HCT116 (cell line): ENCODE measurements at regions not wholly inside any gene's neighbourhood (a gene's known extent, or its start where the extent isn't known, plus 50 kb on each side); places are given as distances from the start of the nearest gene placed in this dataset.

Experiments
- ATAC-seq: fragments of 200-7000 bp; cut with Tn5 transposase; 2 replicates; pipeline ENCODE4 v1.9.1; 2020; ENCODE audit warnings: mild to moderate bottlenecking, moderate library complexity
- BruUV-seq: library from RNA; stranded (reverse); fragments of 400-500 nt; replicated peaks from 2 replicates; lab custom pipeline; 2021; lab: Mats Ljungman, UMichigan
- CTCF ChIA-PET: fragments of 300-600 bp; sonication (Branson Sonifier 250); formaldehyde crosslinking; loops from one replicate; lab custom pipeline; 2021; ENCODE audit warnings: antibody characterized with exemption; lab: Charles Lee
- POLR2A ChIA-PET: fragments of 300-600, 350-600 bp; sonication (Branson Sonifier 250); formaldehyde crosslinking; loops from one replicate; lab custom pipeline; 2021; ENCODE audit warnings: antibody characterized with exemption; lab: Charles Lee
- RAD21 ChIA-PET, 2 experiments: fragments of 300-600 bp; sonication (Branson Sonifier 250); formaldehyde crosslinking; loops; one replicate each; lab custom pipeline; 2023; ENCODE audit warnings: low total read pairs in 2 of 2; ENCODE audit not compliant: uncharacterized antibody in 2 of 2, unreplicated experiment in 2 of 2, low non-redundant PET in 1 of 2; lab: Charles Lee
- DNase-seq: peaks from one replicate; pipeline ENCODE4 v3.0.0-alpha.2; 2010; ENCODE audit warnings: low read depth, low spot score
- H2AFZ ChIP-seq: fragments of 200-600 bp; shearing (Covaris generic), sonication (generic); 2 replicates; pipeline ENCODE4 v1.6.1; 2017; ENCODE audit warnings: low read depth, mixed run types, mixed read lengths, antibody characterized with exemption, low read length; ENCODE audit not compliant: poor library complexity, severe bottlenecking
- H3K27ac ChIP-seq: 2 replicates; pipeline ENCODE4 v1.5.1; 2012; ENCODE audit warnings: low read depth, low read length
- H3K27me3 ChIP-seq: fragments of 200-600 bp; sonication (generic); 2 replicates; pipeline ENCODE4 v1.6.1; 2016; ENCODE audit warnings: mixed run types, low read length, mixed read lengths; ENCODE audit not compliant: insufficient read depth
- H3K36me3 ChIP-seq, 2 experiments: fragments of 200-500 bp in 1 of 2; fragments of 200-600 bp in 1 of 2; sonication (Bioruptor generic) in 1 of 2; sonication (generic) in 1 of 2; 2 replicates each; pipeline versions ENCODE4 v1.5.1 to v1.6.1; 2014 to 2016; ENCODE audit warnings: low read length in 2 of 2, inconsistent platforms in 1 of 2, mixed read lengths in 1 of 2, mixed run types in 1 of 2; ENCODE audit not compliant: insufficient read depth in 2 of 2, control insufficient read depth in 1 of 2
- H3K4me1 ChIP-seq, 2 experiments: fragments of 200-600 bp in 1 of 2; sonication (generic) in 1 of 2; 2 replicates each; pipeline versions ENCODE4 v1.5.1 to v1.6.1; 2012 to 2017; ENCODE audit warnings: low read length in 2 of 2, inconsistent platforms in 1 of 2, mild to moderate bottlenecking in 1 of 2, mixed read lengths in 1 of 2, mixed run types in 1 of 2, moderate library complexity in 1 of 2; ENCODE audit not compliant: insufficient read depth in 2 of 2, control insufficient read depth in 1 of 2
- H3K4me2 ChIP-seq: fragments of 200-600 bp; sonication (generic); 2 replicates; pipeline ENCODE4 v1.6.1; 2017; ENCODE audit warnings: mixed run types, low read length, mixed read lengths
- H3K4me3 ChIP-seq, 2 experiments: fragments of 200-600 bp in 1 of 2; sonication (generic) in 1 of 2; replicated peaks in 1 of 2; 2 replicates each; pipeline ENCODE4 v1.5.1; 2011 to 2016; ENCODE audit warnings: low read length in 2 of 2, control low read depth in 1 of 2, low read depth in 1 of 2, mild to moderate bottlenecking in 1 of 2, mixed read lengths in 1 of 2, mixed run types in 1 of 2
- H3K79me2 ChIP-seq: fragments of 200-600 bp; sonication (generic); 2 replicates; pipeline ENCODE4 v1.6.1; 2017; ENCODE audit warnings: mild to moderate bottlenecking, mixed run types, low read length, moderate library complexity, mixed read lengths; ENCODE audit not compliant: insufficient read depth
- H3K9ac ChIP-seq: fragments of 200-600 bp; sonication (generic); 2 replicates; pipeline ENCODE4 v1.6.1; 2016; ENCODE audit warnings: low read length, mixed read lengths
- H3K9me2 ChIP-seq: fragments of 200-600 bp; sonication (generic), shearing (Covaris generic); 2 replicates; pipeline ENCODE4 v1.6.1; 2017; ENCODE audit warnings: mixed run types, mild to moderate bottlenecking, moderate library complexity; ENCODE audit not compliant: insufficient read depth
- H3K9me3 ChIP-seq, 2 experiments: fragments of 200-500 bp in 1 of 2; fragments of 200-600 bp in 1 of 2; sonication (Bioruptor generic) in 1 of 2; sonication (generic) in 1 of 2; 2 replicates each; pipeline ENCODE4 v1.6.1; 2014 to 2017; ENCODE audit warnings: low read length in 2 of 2, mixed read lengths in 2 of 2, inconsistent platforms in 1 of 2, low read depth in 1 of 2, mild to moderate bottlenecking in 1 of 2, mixed run types in 1 of 2, moderate library complexity in 1 of 2; ENCODE audit not compliant: control insufficient read depth in 1 of 2, insufficient read depth in 1 of 2
- H4K20me1 ChIP-seq: fragments of 200-600 bp; sonication (generic), shearing (Covaris generic); 2 replicates; pipeline ENCODE4 v1.6.1; 2017; ENCODE audit warnings: mixed run types, mild to moderate bottlenecking, moderate library complexity; ENCODE audit not compliant: insufficient read depth
- CBX3 ChIP-seq: IDR thresholded peaks from 2 replicates; pipeline ENCODE4 v1.6.1; 2012; ENCODE audit warnings: low read depth
- CEBPB ChIP-seq: IDR thresholded peaks from 2 replicates; pipeline ENCODE4 v1.6.1; 2012; ENCODE audit warnings: low read depth
- EGR1 ChIP-seq: IDR thresholded peaks from 2 replicates; pipeline ENCODE4 v1.6.1; 2012; ENCODE audit warnings: low read depth
- ELF1 ChIP-seq: IDR thresholded peaks from 2 replicates; pipeline ENCODE4 v1.6.1; 2012; ENCODE audit warnings: low read depth, borderline replicate concordance
- EZH2 ChIP-seq: fragments of 200-600 bp; sonication (generic); IDR thresholded peaks from 2 replicates; pipeline ENCODE4 v1.6.1; 2017; ENCODE audit warnings: antibody characterized with exemption, mixed run types
- FOSL1 ChIP-seq: IDR thresholded peaks from 2 replicates; pipeline ENCODE4 v1.6.1; 2012; ENCODE audit warnings: low read depth
- JUND ChIP-seq: IDR thresholded peaks from 2 replicates; pipeline ENCODE4 v1.6.1; 2012
- POLR2A ChIP-seq: IDR thresholded peaks from 2 replicates; pipeline ENCODE4 v1.7.0; 2011; ENCODE audit warnings: borderline replicate concordance; ENCODE audit not compliant: insufficient read depth, insufficient read length; ENCODE audit errors: extremely low read depth
- POLR2AphosphoS5 ChIP-seq: IDR thresholded peaks from 2 replicates; pipeline ENCODE4 v1.6.1; 2011; ENCODE audit warnings: mild to moderate bottlenecking, low read depth, low read length, moderate library complexity
- SRF ChIP-seq: IDR thresholded peaks from 2 replicates; pipeline ENCODE4 v1.6.1; 2012; ENCODE audit warnings: low read depth
- TCF7L2 ChIP-seq: IDR thresholded peaks from 2 replicates; pipeline ENCODE4 v1.7.0; 2011; ENCODE audit warnings: borderline replicate concordance, inconsistent platforms; ENCODE audit not compliant: insufficient read depth, insufficient read length; ENCODE audit errors: extremely low read depth
- YY1 ChIP-seq: IDR thresholded peaks from 2 replicates; pipeline ENCODE4 v1.6.1; 2011; ENCODE audit warnings: low read length, low read depth, moderate library complexity, mild to moderate bottlenecking; ENCODE audit not compliant: insufficient replicate concordance; ENCODE audit errors: extremely low read depth
- ZFX ChIP-seq: fragments of 450-650 bp; IDR thresholded peaks from 2 replicates; pipeline ENCODE4 v1.6.1; 2017
- ZNF274 ChIP-seq: fragments of 200-500 bp; sonication (Bioruptor generic); IDR thresholded peaks from 2 replicates; pipeline ENCODE4 v1.6.1; 2014; ENCODE audit warnings: mild to moderate bottlenecking, low read depth, low read length, inconsistent platforms
- intact Hi-C: fragments of 100-400 bp; cut with micrococcal nuclease; formaldehyde crosslinking; loops from 2 replicates; pipeline ENCODE4 v1.10.0; 2022
- TF ChIP-seq, protein P1 (sequence below): IDR thresholded peaks from 2 replicates; pipeline ENCODE4 v1.6.1; 2012
- TF ChIP-seq, protein P2 (sequence below): IDR thresholded peaks from 2 replicates; pipeline ENCODE4 v1.6.1; 2012
- TF ChIP-seq, protein P3 (sequence below): IDR thresholded peaks from 2 replicates; pipeline ENCODE4 v1.6.1; 2011; ENCODE audit warnings: mild to moderate bottlenecking, low read length, moderate library complexity; ENCODE audit not compliant: insufficient replicate concordance; ENCODE audit errors: extremely low read depth

DNA sequence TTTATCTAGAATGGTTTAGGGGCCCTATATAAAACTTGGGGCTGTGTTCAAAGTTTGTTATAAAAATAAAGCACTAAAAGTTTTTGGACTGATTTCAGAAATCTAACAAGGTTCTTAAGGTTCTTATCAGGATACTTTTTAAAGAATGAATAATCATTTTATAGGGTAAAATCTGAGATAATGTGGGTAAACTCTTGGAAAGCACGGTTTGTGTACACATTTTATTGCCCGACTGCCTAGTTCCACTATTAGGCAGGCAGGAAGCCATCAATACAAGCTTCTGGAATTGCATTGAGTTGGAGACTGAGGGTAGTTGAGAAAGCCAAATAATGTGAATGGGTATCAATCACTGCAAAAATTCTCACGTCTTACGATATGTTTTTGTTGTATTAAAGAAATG is 331.0 kb upstream of the PITX2 start:
- no peak overlapping the region for H3K4me2 ChIP-seq
- no peak overlapping the region for H3K9ac ChIP-seq
- intact Hi-C loops = no loop called here
- no peaks in the 10 kb centered on the region for H3K9me3 ChIP-seq
- no peak overlapping the region for H3K4me3 ChIP-seq
- TF ChIP-seq POLR2A = no peak
- no peak for TF ChIP-seq JUND
- TF ChIP-seq CEBPB = no peak
- TF ChIP-seq ELF1 = no peak
- no peak for TF ChIP-seq SRF
- TF ChIP-seq CBX3 = no peak
- TF ChIP-seq, protein P1, sequence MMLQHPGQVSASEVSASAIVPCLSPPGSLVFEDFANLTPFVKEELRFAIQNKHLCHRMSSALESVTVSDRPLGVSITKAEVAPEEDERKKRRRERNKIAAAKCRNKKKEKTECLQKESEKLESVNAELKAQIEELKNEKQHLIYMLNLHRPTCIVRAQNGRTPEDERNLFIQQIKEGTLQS = no peak
- TF ChIP-seq ZNF274 = no peak
- TF ChIP-seq YY1 = no peak
- H4K20me1 ChIP-seq = no peaks in the 10 kb centered on the region
- DNase-seq (no peak), ATAC-seq (no peak)
- no TSS peak for BruUV-seq
- H3K27ac ChIP-seq = no peak overlapping the region
- no peaks in the 10 kb centered on the region; the same call in 1 of the 2 replicates for H3K9me2 ChIP-seq
- H2AFZ ChIP-seq = no peak overlapping the region
- no peaks in the 10 kb centered on the region for H3K27me3 ChIP-seq
- CTCF ChIA-PET = no interaction called here
- RAD21 ChIA-PET = no interaction called here
- no peaks in the 10 kb centered on the region for H3K79me2 ChIP-seq
- no peaks in the 10 kb centered on the region for H3K36me3 ChIP-seq
- POLR2A ChIA-PET = no interaction called here
- H3K4me1 ChIP-seq = no peaks in the 10 kb centered on the region

DNA sequence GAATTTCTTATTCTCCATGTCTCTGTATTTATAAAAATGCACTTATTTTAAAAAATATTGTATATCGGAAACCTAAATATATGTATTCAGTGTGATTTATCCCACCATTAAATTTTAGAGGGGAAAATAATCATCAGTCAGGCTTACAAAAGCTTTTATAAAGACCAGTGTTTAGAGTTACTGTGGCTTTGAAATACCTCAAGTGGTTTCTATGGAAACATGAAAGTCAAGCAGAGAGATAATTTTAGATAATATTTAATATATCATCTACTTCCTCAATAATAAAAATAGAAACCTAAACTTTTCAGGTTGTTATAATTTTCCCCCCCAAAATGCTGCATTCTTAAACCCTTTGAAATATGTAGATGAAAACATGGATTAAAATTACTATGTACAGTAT is 332.9 kb upstream of the PITX2 start:
- ATAC-seq (no peak), DNase-seq (no peak)
- no peak overlapping the region for H3K4me2 ChIP-seq
- POLR2A ChIA-PET = no interaction called here
- no peaks in the 10 kb centered on the region for H3K9me3 ChIP-seq
- intact Hi-C loops = no loop called here
- no peak overlapping the region for H3K9ac ChIP-seq
- no peaks in the 10 kb centered on the region for H3K27me3 ChIP-seq
- H3K36me3 ChIP-seq = no peaks in the 10 kb centered on the region
- no peak overlapping the region for H3K4me3 ChIP-seq
- no peaks in the 10 kb centered on the region for H4K20me1 ChIP-seq
- TF ChIP-seq, protein P1 = no peak
- no peak for TF ChIP-seq POLR2AphosphoS5
- no peak for TF ChIP-seq SRF
- no peak for TF ChIP-seq ZFX
- TF ChIP-seq, protein P2, sequence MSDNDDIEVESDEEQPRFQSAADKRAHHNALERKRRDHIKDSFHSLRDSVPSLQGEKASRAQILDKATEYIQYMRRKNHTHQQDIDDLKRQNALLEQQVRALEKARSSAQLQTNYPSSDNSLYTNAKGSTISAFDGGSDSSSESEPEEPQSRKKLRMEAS = no peak
- TF ChIP-seq CEBPB = no peak
- no peak for TF ChIP-seq JUND
- TF ChIP-seq ZNF274 = no peak
- TF ChIP-seq EGR1 = no peak
- TF ChIP-seq ELF1 = no peak
- TF ChIP-seq CBX3 = no peak
- TF ChIP-seq YY1 = no peak
- TF ChIP-seq EZH2 = no peak
- TF ChIP-seq TCF7L2 = no peak
- TF ChIP-seq, protein P3, sequence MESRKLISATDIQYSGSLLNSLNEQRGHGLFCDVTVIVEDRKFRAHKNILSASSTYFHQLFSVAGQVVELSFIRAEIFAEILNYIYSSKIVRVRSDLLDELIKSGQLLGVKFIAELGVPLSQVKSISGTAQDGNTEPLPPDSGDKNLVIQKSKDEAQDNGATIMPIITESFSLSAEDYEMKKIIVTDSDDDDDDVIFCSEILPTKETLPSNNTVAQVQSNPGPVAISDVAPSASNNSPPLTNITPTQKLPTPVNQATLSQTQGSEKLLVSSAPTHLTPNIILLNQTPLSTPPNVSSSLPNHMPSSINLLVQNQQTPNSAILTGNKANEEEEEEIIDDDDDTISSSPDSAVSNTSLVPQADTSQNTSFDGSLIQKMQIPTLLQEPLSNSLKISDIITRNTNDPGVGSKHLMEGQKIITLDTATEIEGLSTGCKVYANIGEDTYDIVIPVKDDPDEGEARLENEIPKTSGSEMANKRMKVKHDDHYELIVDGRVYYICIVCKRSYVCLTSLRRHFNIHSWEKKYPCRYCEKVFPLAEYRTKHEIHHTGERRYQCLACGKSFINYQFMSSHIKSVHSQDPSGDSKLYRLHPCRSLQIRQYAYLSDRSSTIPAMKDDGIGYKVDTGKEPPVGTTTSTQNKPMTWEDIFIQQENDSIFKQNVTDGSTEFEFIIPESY = no peak
- TF ChIP-seq FOSL1 = no peak
- no peak overlapping the region for H2AFZ ChIP-seq
- RAD21 ChIA-PET = no interaction called here
- no peaks in the 10 kb centered on the region for H3K4me1 ChIP-seq
- H3K9me2 ChIP-seq = no peaks in the 10 kb centered on the region
- no peak overlapping the region for H3K27ac ChIP-seq
- BruUV-seq = no TSS peak
- CTCF ChIA-PET = no interaction called here
- H3K79me2 ChIP-seq = no peaks in the 10 kb centered on the region
